SK-N-SH (cell line): ENCODE measurements at regions not wholly inside any gene's neighbourhood (a gene's known extent, or its start where the extent isn't known, plus 50 kb on each side); places are given as distances from the start of the nearest gene placed in this dataset.

Source experiments
- CTCF ChIA-PET: fragments of 300-600, 350-600 bp; formaldehyde crosslinking; extraction: SDS; loops from one replicate; lab custom pipeline; 2021; lab: Yijun Ruan, JAX
- POLR2A ChIA-PET: fragments of 350-600 bp; sonication (Branson Sonifier 250); formaldehyde crosslinking; extraction: SDS; loops from one replicate; lab custom pipeline; 2020; ENCODE audit warnings: antibody characterized with exemption, inconsistent platforms; lab: Yijun Ruan, JAX
- DNase-seq: peaks from one replicate; pipeline ENCODE4 v3.0.0; 2012
- H2AFZ ChIP-seq: fragments of 200-600 bp; sonication (generic); 2 replicates; pipeline ENCODE4 v1.8.1; 2016; ENCODE audit warnings: antibody characterized with exemption, mild to moderate bottlenecking, low read depth
- H3F3A ChIP-seq: fragments of 200-600 bp; sonication (generic); replicated peaks from 2 replicates; pipeline ENCODE3; 2016; ENCODE audit warnings: antibody characterized with exemption, mild to moderate bottlenecking; ENCODE audit not compliant: insufficient read depth
- H3K27ac ChIP-seq, 2 experiments: fragments of 200-500 bp in 1 of 2; fragments of 200-600 bp in 1 of 2; sonication (Bioruptor generic) in 1 of 2; sonication (generic), shearing (Covaris generic) in 1 of 2; 2 replicates each; pipeline versions ENCODE4 v1.5.1 to v1.6.1; 2014 to 2016; ENCODE audit warnings: low read depth in 2 of 2, inconsistent platforms in 1 of 2, low read length in 1 of 2, mild to moderate bottlenecking in 1 of 2, mixed read lengths in 1 of 2
- H3K27me3 ChIP-seq: fragments of 200-600 bp; sonication (generic), shearing (Covaris generic); 2 replicates; pipeline ENCODE4 v1.6.1; 2016; ENCODE audit warnings: mixed run types; ENCODE audit not compliant: insufficient read depth
- H3K36me3 ChIP-seq, 2 experiments: fragments of 200-500 bp in 1 of 2; fragments of 200-600 bp in 1 of 2; sonication (Bioruptor generic) in 1 of 2; sonication (generic) in 1 of 2; replicated peaks in 1 of 2; 2 replicates each; pipeline versions ENCODE3 to v1.5.1; 2014 to 2016; ENCODE audit warnings: low read length in 1 of 2, mild to moderate bottlenecking in 1 of 2; ENCODE audit not compliant: insufficient read depth in 2 of 2, control insufficient read depth in 1 of 2
- H3K4me1 ChIP-seq, 2 experiments: fragments of 200-500 bp in 1 of 2; fragments of 200-600 bp in 1 of 2; sonication (Bioruptor generic) in 1 of 2; sonication (generic), shearing (Covaris generic) in 1 of 2; 2 replicates each; pipeline versions ENCODE4 v1.5.1 to v1.6.1; 2014 to 2016; ENCODE audit warnings: low read depth in 1 of 2, low read length in 1 of 2, mixed run types in 1 of 2; ENCODE audit not compliant: insufficient read depth in 2 of 2, control insufficient read depth in 1 of 2
- H3K4me2 ChIP-seq: fragments of 200-600 bp; sonication (generic), shearing (Covaris generic); 2 replicates; pipeline ENCODE4 v1.6.1; 2017; ENCODE audit warnings: mixed run types
- H3K4me3 ChIP-seq, 2 experiments: fragments of 200-500 bp in 1 of 2; fragments of 200-600 bp in 1 of 2; sonication (Bioruptor generic) in 1 of 2; sonication (generic), shearing (Covaris generic) in 1 of 2; 2 replicates each; pipeline versions ENCODE4 v1.5.1 to v1.8.1; 2014 to 2016; ENCODE audit warnings: low read depth in 2 of 2, inconsistent platforms in 1 of 2, low read length in 1 of 2, mild to moderate bottlenecking in 1 of 2, mixed read lengths in 1 of 2, moderate library complexity in 1 of 2
- H3K79me2 ChIP-seq: fragments of 200-600 bp; sonication (generic); 2 replicates; pipeline ENCODE4 v1.8.1; 2017; ENCODE audit warnings: mild to moderate bottlenecking; ENCODE audit not compliant: insufficient read depth
- H3K9ac ChIP-seq: fragments of 200-600 bp; sonication (generic); 2 replicates; pipeline ENCODE4 v1.6.1; 2017; ENCODE audit warnings: mixed run types
- H3K9me2 ChIP-seq: fragments of 200-600 bp; sonication (generic); 2 replicates; pipeline ENCODE4 v1.6.1; 2017; ENCODE audit warnings: mixed run types
- H3K9me3 ChIP-seq: fragments of 200-600 bp; sonication (generic); 2 replicates; pipeline ENCODE4 v1.6.1; 2017; ENCODE audit warnings: mixed run types, mild to moderate bottlenecking, moderate library complexity
- H4K20me1 ChIP-seq: fragments of 200-600 bp; sonication (generic); 2 replicates; pipeline ENCODE4 v1.6.1; 2017; ENCODE audit warnings: mild to moderate bottlenecking, mixed run types; ENCODE audit not compliant: insufficient read depth
- EZH2phosphoT487 ChIP-seq: fragments of 200-600 bp; sonication (generic); IDR thresholded peaks from 2 replicates; pipeline ENCODE4 v1.6.1; 2017; ENCODE audit warnings: low read depth, mixed run types, mild to moderate bottlenecking, antibody characterized with exemption, moderate library complexity, borderline replicate concordance
- FOXJ3 ChIP-seq: sonication (generic); formaldehyde crosslinking; IDR thresholded peaks from 2 replicates; pipeline ENCODE4 v1.5.1; 2020; ENCODE audit warnings: mild to moderate bottlenecking, missing genetic modification reagents
- FOXM1 ChIP-seq: IDR thresholded peaks from 2 replicates; pipeline ENCODE4 v1.4.0; 2012; ENCODE audit warnings: low read depth, mild to moderate bottlenecking
- GABPA ChIP-seq: IDR thresholded peaks from 2 replicates; pipeline ENCODE4 v1.4.0; 2012; ENCODE audit warnings: low read depth, mild to moderate bottlenecking
- GATA2 ChIP-seq: sonication (generic); formaldehyde crosslinking; IDR thresholded peaks from 2 replicates; pipeline ENCODE4 v1.5.0; 2020; ENCODE audit warnings: mild to moderate bottlenecking, missing genetic modification reagents
- NRF1 ChIP-seq: IDR thresholded peaks from 2 replicates; pipeline ENCODE4 v1.6.1; 2012; ENCODE audit warnings: low read depth, mild to moderate bottlenecking, low read length
- REST ChIP-seq: IDR thresholded peaks from 2 replicates; pipeline ENCODE4 v1.6.1; 2012; ENCODE audit warnings: mild to moderate bottlenecking, low read depth, low read length, moderate library complexity
- SIN3A ChIP-seq: IDR thresholded peaks from 2 replicates; pipeline ENCODE4 v1.6.1; 2012; ENCODE audit warnings: low read depth, mild to moderate bottlenecking, low read length, moderate library complexity, borderline replicate concordance
- SMC3 ChIP-seq: IDR thresholded peaks from 2 replicates; pipeline ENCODE4 v1.6.1; 2012; ENCODE audit warnings: low read depth, low read length, improper control_type of control experiment
- USF1 ChIP-seq: IDR thresholded peaks from 2 replicates; pipeline ENCODE4 v1.4.0; 2012; ENCODE audit warnings: low read depth, borderline replicate concordance
- WGBS: methylation state at CpG from one replicate; pipeline ENCODE4 v1.1.6; 2017; ENCODE audit warnings: low lambda C conversion rate; 5-methylcytosine and 5-hydroxymethylcytosine counted together

GRCh38 chr10:64134676-64135075 lies 613.5 kb downstream of the REEP3 start:
- Histone ChIP-seq H3K27ac (no peak overlapping the region), H3F3A (no peaks in the 10 kb centered on the region), H3K36me3 (no peaks in the 10 kb centered on the region), H3K9ac (no peak overlapping the region), H3K79me2 (no peaks in the 10 kb centered on the region), H3K4me2 (no peak overlapping the region), H3K9me2 (no peaks in the 10 kb centered on the region), H2AFZ (no peak overlapping the region), H3K4me3 (no peak overlapping the region), H3K27me3 (no peaks in the 10 kb centered on the region), H4K20me1 (no peaks in the 10 kb centered on the region), H3K9me3 (no peaks in the 10 kb centered on the region), H3K4me1 (no peaks in the 10 kb centered on the region; a peak in 1 of 4 replicates)
- ChIA-PET POLR2A (no interaction called here), CTCF (no interaction called here)
- 34% methylated on average over 1 of the region's 1 CpG for WGBS
- TF ChIP-seq EZH2phosphoT487 (no peak), REST (no peak)
- no peak for DNase-seq

GRCh38 chr10:64142395-64142794 lies 621.2 kb downstream of the REEP3 start:
- 37% methylated on average over 3 of the region's 3 CpGs for whole genome bisulfite sequencing
- ChIA-PET CTCF (no interaction called here), POLR2A (no interaction called here)
- no peak overlapping the region for H3K27ac ChIP-seq
- H3K36me3 ChIP-seq, result no peaks in the 10 kb centered on the region
- TF ChIP-seq SIN3A (no peak), USF1 (no peak), GABPA (no peak), GATA2 (CRISPR knock-in tag) (no peak), REST (no peak), NRF1 (no peak), SMC3 (no peak), FOXM1 (no peak), FOXJ3 (no peak)
- H3K79me2 ChIP-seq, result no peaks in the 10 kb centered on the region
- DNase-seq, result no peak
- H4K20me1 ChIP-seq, result no peaks in the 10 kb centered on the region
- no peak overlapping the region for H3K4me3 ChIP-seq
- H3K4me2 ChIP-seq, result no peak overlapping the region
- no peaks in the 10 kb centered on the region for H3F3A ChIP-seq
- H2AFZ ChIP-seq, result no peak overlapping the region
- H3K9ac ChIP-seq, result no peak overlapping the region
- no peaks in the 10 kb centered on the region for H3K9me3 ChIP-seq
- H3K4me1 ChIP-seq, result no peaks in the 10 kb centered on the region
- H3K9me2 ChIP-seq, result no peaks in the 10 kb centered on the region
- no peaks in the 10 kb centered on the region for H3K27me3 ChIP-seq
